ENCODE measurements at regions not wholly inside any gene's neighbourhood (a gene's known extent, or its start where the extent isn't known, plus 50 kb on each side); places are given as distances from the start of the nearest gene placed in this dataset.

DNA sequence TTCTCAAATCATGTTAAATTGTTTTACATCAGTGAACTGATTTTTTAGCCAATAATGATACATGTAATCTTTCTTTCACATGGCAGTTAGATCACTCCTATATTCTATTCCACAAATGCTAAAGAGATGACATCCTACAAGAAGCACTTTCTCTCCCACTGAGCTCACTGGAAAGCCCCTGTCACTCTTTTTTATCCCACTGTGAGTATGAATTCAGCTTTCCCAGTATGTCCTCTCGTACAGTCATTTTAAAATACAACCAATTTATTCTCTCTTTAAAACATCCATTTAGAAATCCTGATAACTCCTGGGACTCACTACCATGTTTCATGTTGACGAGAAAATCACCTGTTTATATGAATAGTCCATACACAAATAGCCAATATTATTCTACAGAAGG, 599.9 kb downstream of the SEMA5A start:
- H3K27me3 ChIP-seq (ENCODE audit: insufficient read depth, low read length): no peaks in the 10 kb centered on the region
- peaks cover 22 to 33% of the 10 kb centered on the region in 2 experiments; a peak in 2 of 4 replicates for H3K9me3 ChIP-seq (ENCODE audit: control insufficient read depth in 1 of 2, insufficient read depth in 1 of 2, low read depth in 1 of 2, low read length in 2 of 2)
- no peak overlapping the region for H3K9ac ChIP-seq (ENCODE audit: low read length)
- H4K20me1 ChIP-seq (ENCODE audit: insufficient read depth): no peaks in the 10 kb centered on the region
- no TSS peak for BruUV-seq (replicated peaks)
- no peak overlapping the region for H3K4me2 ChIP-seq (ENCODE audit: low read length)
- DNase-seq (ENCODE audit: low read depth, low spot score): no peak
- no peak for ATAC-seq
- ChIA-PET POLR2A (no interaction called here), CTCF (no interaction called here), RAD21 (ENCODE audit: low non-redundant PET in 1 of 2, low total read pairs in 2 of 2, uncharacterized antibody in 2 of 2, unreplicated experiment in 2 of 2) (no interaction called here)
- no peaks in the 10 kb centered on the region for H3K36me3 ChIP-seq (ENCODE audit: control insufficient read depth in 1 of 2, insufficient read depth in 2 of 2, low read length in 2 of 2)
- H3K4me1 ChIP-seq (ENCODE audit: control insufficient read depth in 1 of 2, insufficient read depth in 2 of 2, low read length in 2 of 2): no peaks in the 10 kb centered on the region
- H3K27ac ChIP-seq (ENCODE audit: low read depth, low read length): no peak overlapping the region
- H2AFZ ChIP-seq (ENCODE audit: low read depth, low read length, poor library complexity, severe bottlenecking): no peak overlapping the region
- H3K9me2 ChIP-seq (ENCODE audit: insufficient read depth): no peaks in the 10 kb centered on the region
- H3K79me2 ChIP-seq (ENCODE audit: insufficient read depth, low read length): no peaks in the 10 kb centered on the region
- intact Hi-C loops (cut with micrococcal nuclease): no loop called here
- TF ChIP-seq SIN3A (IDR thresholded peaks at IDR 0.05; ENCODE audit: low read depth): no peak
- TF ChIP-seq EZH2 (IDR thresholded peaks at IDR 0.05): no peak
- H3K4me3 ChIP-seq (replicated peaks in 1 of 2; ENCODE audit: low read depth in 1 of 2, low read length in 2 of 2): no peak overlapping the region

DNA sequence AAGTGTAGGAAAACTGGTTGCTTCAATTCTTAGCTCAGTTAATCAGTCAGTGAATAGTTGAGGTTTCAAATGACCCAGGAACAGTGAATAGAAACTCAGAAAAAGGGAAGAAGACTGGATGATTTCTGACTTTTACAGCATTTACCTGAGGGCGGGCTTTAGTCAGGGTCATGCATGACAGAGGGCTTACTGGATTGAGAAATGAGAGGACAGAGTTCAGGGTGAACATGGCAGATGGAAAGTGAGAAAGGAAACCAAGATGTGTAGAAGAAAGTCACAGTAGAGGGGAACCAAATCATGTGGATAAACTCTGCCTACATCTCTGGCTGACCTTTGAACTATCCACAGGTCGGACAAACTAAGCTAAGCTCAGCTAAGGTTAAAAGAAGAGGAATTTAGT, 596.0 kb downstream of the SEMA5A start:
- ChIA-PET CTCF (no interaction called here), POLR2A (no interaction called here), RAD21 (ENCODE audit: low non-redundant PET in 1 of 2, low total read pairs in 2 of 2, uncharacterized antibody in 2 of 2, unreplicated experiment in 2 of 2) (no interaction called here)
- DNase-seq (ENCODE audit: low read depth, low spot score) (no peak), ATAC-seq (no peak)
- Histone ChIP-seq H3K9ac (ENCODE audit: low read length) (no peak overlapping the region), H3K4me1 (ENCODE audit: control insufficient read depth in 1 of 2, insufficient read depth in 2 of 2, low read length in 2 of 2) (no peaks in the 10 kb centered on the region), H3K27ac (ENCODE audit: low read depth, low read length) (no peak overlapping the region), H4K20me1 (ENCODE audit: insufficient read depth) (no peaks in the 10 kb centered on the region), H3K9me2 (ENCODE audit: insufficient read depth) (no peaks in the 10 kb centered on the region), H3K79me2 (ENCODE audit: insufficient read depth, low read length) (no peaks in the 10 kb centered on the region), H3K36me3 (ENCODE audit: control insufficient read depth in 1 of 2, insufficient read depth in 2 of 2, low read length in 2 of 2) (no peaks in the 10 kb centered on the region), H2AFZ (ENCODE audit: low read depth, low read length, poor library complexity, severe bottlenecking) (no peak overlapping the region), H3K9me3 (ENCODE audit: control insufficient read depth in 1 of 2, insufficient read depth in 1 of 2, low read depth in 1 of 2, low read length in 2 of 2) (peaks cover 14 to 31% of the 10 kb centered on the region in 2 experiments; a peak in 2 of 4 replicates), H3K4me3 (replicated peaks in 1 of 2; ENCODE audit: low read depth in 1 of 2, low read length in 2 of 2) (no peak overlapping the region), H3K27me3 (ENCODE audit: insufficient read depth, low read length) (no peaks in the 10 kb centered on the region), H3K4me2 (ENCODE audit: low read length) (no peak overlapping the region)
- TF ChIP-seq, protein P1, sequence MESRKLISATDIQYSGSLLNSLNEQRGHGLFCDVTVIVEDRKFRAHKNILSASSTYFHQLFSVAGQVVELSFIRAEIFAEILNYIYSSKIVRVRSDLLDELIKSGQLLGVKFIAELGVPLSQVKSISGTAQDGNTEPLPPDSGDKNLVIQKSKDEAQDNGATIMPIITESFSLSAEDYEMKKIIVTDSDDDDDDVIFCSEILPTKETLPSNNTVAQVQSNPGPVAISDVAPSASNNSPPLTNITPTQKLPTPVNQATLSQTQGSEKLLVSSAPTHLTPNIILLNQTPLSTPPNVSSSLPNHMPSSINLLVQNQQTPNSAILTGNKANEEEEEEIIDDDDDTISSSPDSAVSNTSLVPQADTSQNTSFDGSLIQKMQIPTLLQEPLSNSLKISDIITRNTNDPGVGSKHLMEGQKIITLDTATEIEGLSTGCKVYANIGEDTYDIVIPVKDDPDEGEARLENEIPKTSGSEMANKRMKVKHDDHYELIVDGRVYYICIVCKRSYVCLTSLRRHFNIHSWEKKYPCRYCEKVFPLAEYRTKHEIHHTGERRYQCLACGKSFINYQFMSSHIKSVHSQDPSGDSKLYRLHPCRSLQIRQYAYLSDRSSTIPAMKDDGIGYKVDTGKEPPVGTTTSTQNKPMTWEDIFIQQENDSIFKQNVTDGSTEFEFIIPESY (IDR thresholded peaks at IDR 0.05; ENCODE audit: extremely low read depth, insufficient replicate concordance, low read length): no peak
- TF ChIP-seq POLR2AphosphoS5 (IDR thresholded peaks at IDR 0.05; ENCODE audit: low read depth, low read length) (no peak), FOSL1 (IDR thresholded peaks at IDR 0.05; ENCODE audit: low read depth) (no peak), ZFX (IDR thresholded peaks at IDR 0.05) (no peak), CEBPB (IDR thresholded peaks at IDR 0.05; ENCODE audit: low read depth) (no peak), EGR1 (IDR thresholded peaks at IDR 0.05; ENCODE audit: low read depth) (no peak), RAD21 (IDR thresholded peaks at IDR 0.05; ENCODE audit: low read depth) (no peak), JUND (IDR thresholded peaks at IDR 0.05) (no peak), ELF1 (IDR thresholded peaks at IDR 0.05; ENCODE audit: borderline replicate concordance, low read depth) (no peak), EZH2phosphoT487 (IDR thresholded peaks at IDR 0.05; ENCODE audit: borderline replicate concordance) (no peak), SIN3A (IDR thresholded peaks at IDR 0.05; ENCODE audit: low read depth) (no peak), YY1 (IDR thresholded peaks at IDR 0.05; ENCODE audit: extremely low read depth, insufficient replicate concordance, low read depth, low read length) (no peak), CBX3 (IDR thresholded peaks at IDR 0.05; ENCODE audit: low read depth) (no peak), SP1 (IDR thresholded peaks at IDR 0.05; ENCODE audit: low read depth) (no peak)
- TF ChIP-seq, protein P2, sequence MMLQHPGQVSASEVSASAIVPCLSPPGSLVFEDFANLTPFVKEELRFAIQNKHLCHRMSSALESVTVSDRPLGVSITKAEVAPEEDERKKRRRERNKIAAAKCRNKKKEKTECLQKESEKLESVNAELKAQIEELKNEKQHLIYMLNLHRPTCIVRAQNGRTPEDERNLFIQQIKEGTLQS (IDR thresholded peaks at IDR 0.05): no peak
- TF ChIP-seq, protein P3, sequence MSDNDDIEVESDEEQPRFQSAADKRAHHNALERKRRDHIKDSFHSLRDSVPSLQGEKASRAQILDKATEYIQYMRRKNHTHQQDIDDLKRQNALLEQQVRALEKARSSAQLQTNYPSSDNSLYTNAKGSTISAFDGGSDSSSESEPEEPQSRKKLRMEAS (IDR thresholded peaks at IDR 0.05): no peak
- BruUV-seq (replicated peaks): no TSS peak
- intact Hi-C loops (cut with micrococcal nuclease): no loop called here
